Loucy (cell line): ENCODE measurements at regions not wholly inside any gene's neighbourhood (a gene's known extent, or its start where the extent isn't known, plus 50 kb on each side); places are given as distances from the start of the nearest gene placed in this dataset.

Source experiments
- H2AFZ ChIP-seq: fragments of 200-600 bp; sonication (generic); 2 replicates; pipeline ENCODE4 v1.6.0; 2016; ENCODE audit warnings: antibody characterized with exemption, mild to moderate bottlenecking, low read length, moderate library complexity
- H3F3A ChIP-seq: fragments of 200-600 bp; 2 replicates; pipeline ENCODE4 v1.6.0; 2016; ENCODE audit warnings: antibody characterized with exemption, low read depth, mild to moderate bottlenecking
- H3K27me3 ChIP-seq: fragments of 200-600 bp; sonication (generic); 2 replicates; pipeline ENCODE4 v1.6.1; 2014; ENCODE audit warnings: low read length, mild to moderate bottlenecking; ENCODE audit not compliant: insufficient read depth, poor library complexity, severe bottlenecking
- H3K36me3 ChIP-seq: fragments of 200-600 bp; sonication (generic); 2 replicates; pipeline ENCODE4 v1.6.1; 2016; ENCODE audit warnings: low read length; ENCODE audit not compliant: insufficient read depth
- H3K4me1 ChIP-seq: fragments of 200-600 bp; sonication (generic); 2 replicates; pipeline ENCODE4 v1.5.1; 2014; ENCODE audit warnings: low read length, mild to moderate bottlenecking; ENCODE audit not compliant: insufficient read depth, poor library complexity, severe bottlenecking
- H3K4me2 ChIP-seq: fragments of 200-600 bp; sonication (generic); 2 replicates; pipeline ENCODE4 v1.6.0; 2014; ENCODE audit warnings: antibody characterized with exemption, low read length, low read depth, mild to moderate bottlenecking; ENCODE audit not compliant: poor library complexity, severe bottlenecking
- H3K4me3 ChIP-seq: fragments of 200-600 bp; sonication (generic); 2 replicates; pipeline ENCODE4 v1.5.1; 2014; ENCODE audit warnings: low read length, mild to moderate bottlenecking, mixed read lengths; ENCODE audit not compliant: poor library complexity, severe bottlenecking
- H3K79me2 ChIP-seq: fragments of 200-600 bp; sonication (generic); 2 replicates; pipeline ENCODE4 v1.6.1; 2014; ENCODE audit warnings: low read length; ENCODE audit not compliant: insufficient read depth
- H3K9ac ChIP-seq: fragments of 200-600 bp; sonication (generic); 2 replicates; pipeline ENCODE4 v1.6.0; 2014; ENCODE audit warnings: mild to moderate bottlenecking, low read depth, low read length, moderate library complexity; ENCODE audit not compliant: poor library complexity, severe bottlenecking
- H3K9me2 ChIP-seq: fragments of 200-600 bp; sonication (generic); replicated peaks from 2 replicates; pipeline ENCODE4 v1.6.1; 2016; ENCODE audit warnings: low read depth, low read length, mixed read lengths
- H3K9me3 ChIP-seq: fragments of 200-600 bp; sonication (generic); 2 replicates; pipeline ENCODE4 v1.6.1; 2014; ENCODE audit warnings: mild to moderate bottlenecking, antibody characterized with exemption, low read length, low read depth; ENCODE audit not compliant: insufficient read depth
- H4K20me1 ChIP-seq: fragments of 200-600 bp; sonication (generic); 2 replicates; pipeline ENCODE4 v1.6.0; 2014; ENCODE audit warnings: antibody characterized with exemption, low read length, mild to moderate bottlenecking; ENCODE audit not compliant: insufficient read depth, poor library complexity, severe bottlenecking
- CTCF ChIP-seq: fragments of 200-600 bp; sonication (generic); conservative IDR thresholded peaks from 2 replicates; pipeline ENCODE4 v1.5.1; 2014; ENCODE audit warnings: mild to moderate bottlenecking, antibody characterized with exemption, low read length
- EZH2phosphoT487 ChIP-seq: fragments of 200-600 bp; IDR thresholded peaks from 2 replicates; pipeline ENCODE4 v1.6.1; 2018; ENCODE audit warnings: antibody characterized with exemption, mild to moderate bottlenecking, moderate library complexity, borderline replicate concordance

GRCh38 chr7:110446658-110447057 is 644.3 kb upstream of the LRRN3 start:
- TF ChIP-seq EZH2phosphoT487 (no peak), CTCF (no peak)
- Histone ChIP-seq H3K4me3 (no peak overlapping the region), H3K79me2 (no peaks in the 10 kb centered on the region)

GRCh38 chr7:110448918-110449317 is 642.0 kb upstream of the LRRN3 start:
- Histone ChIP-seq H3F3A (no peaks in the 10 kb centered on the region), H3K79me2 (no peaks in the 10 kb centered on the region), H3K36me3 (no peaks in the 10 kb centered on the region), H2AFZ (no peak overlapping the region), H3K27me3 (no peaks in the 10 kb centered on the region), H3K9ac (no peak overlapping the region), H4K20me1 (no peaks in the 10 kb centered on the region), H3K9me3 (no peaks in the 10 kb centered on the region), H3K4me2 (no peak overlapping the region), H3K9me2 (no peaks in the 10 kb centered on the region; the same call in 1 of the 2 replicates), H3K4me3 (no peak overlapping the region), H3K4me1 (no peaks in the 10 kb centered on the region)
- TF ChIP-seq CTCF (no peak), EZH2phosphoT487 (no peak)

More at GRCh38 chr7:110446658-110447057, 644.3 kb upstream of the LRRN3 start:
- H3F3A ChIP-seq, result no peaks in the 10 kb centered on the region
- H3K4me2 ChIP-seq, result no peak overlapping the region
- H3K27me3 ChIP-seq, result no peaks in the 10 kb centered on the region
- no peaks in the 10 kb centered on the region for H3K9me3 ChIP-seq
- no peaks in the 10 kb centered on the region for H4K20me1 ChIP-seq
- no peaks in the 10 kb centered on the region for H3K4me1 ChIP-seq
- no peak overlapping the region for H2AFZ ChIP-seq
- no peaks in the 10 kb centered on the region for H3K9me2 ChIP-seq
- no peak overlapping the region for H3K9ac ChIP-seq
- no peaks in the 10 kb centered on the region for H3K36me3 ChIP-seq

- Histone ChIP-seq H3K9me2 (no peaks in the 10 kb centered on the region; the same call in 1 of the 2 replicates), H3K4me1 (no peaks in the 10 kb centered on the region), H3K27me3 (no peaks in the 10 kb centered on the region), H3K4me2 (no peak overlapping the region), H3K9me3 (no peaks in the 10 kb centered on the region), H3F3A (no peaks in the 10 kb centered on the region), H2AFZ (no peak overlapping the region), H3K4me3 (no peak overlapping the region), H4K20me1 (no peaks in the 10 kb centered on the region), H3K79me2 (no peaks in the 10 kb centered on the region), H3K9ac (no peak overlapping the region), H3K36me3 (no peaks in the 10 kb centered on the region)
- TF ChIP-seq EZH2phosphoT487 (no peak), CTCF (no peak)
Measured at GRCh38 chr7:110454713-110455112, 636.2 kb upstream of the LRRN3 start.
